Stimulated activated CD4-positive, alpha-beta T cell treated with anti-CD3 and anti-CD28 coated beads, Interleukin-12 subunit alpha, Interleukin-12 subunit beta, amount 100 ng/mL, for 4 hours (primary cell): ENCODE measurements at regions not wholly inside any gene's neighbourhood (a gene's known extent, or its start where the extent isn't known, plus 50 kb on each side); places are given as distances from the start of the nearest gene placed in this dataset.

Experiments
- DNase-seq: peaks from one replicate; pipeline ENCODE4 v3.0.0-alpha.2; 2020

- DNase-seq: no peak
Measured at GRCh38 chr2:104788742-104789455, 65.0 kb upstream of the POU3F3 start.

- DNase-seq: no peak
Measured at GRCh38 chr2:104790100-104790811, 63.7 kb upstream of the POU3F3 start.

- DNase-seq: no peak
Measured at GRCh38 chr2:104790901-104791495, 62.9 kb upstream of the POU3F3 start.

GRCh38 chr2:104793966-104794365 is 59.9 kb upstream of the POU3F3 start:
- no peak for DNase-seq

GRCh38 chr2:104794441-104794840 is 59.5 kb upstream of the POU3F3 start:
- no peak for DNase-seq
